ENCODE measurements at regions not wholly inside any gene's neighbourhood (a gene's known extent, or its start where the extent isn't known, plus 50 kb on each side); places are given as distances from the start of the nearest gene placed in this dataset.
A peak's percentile ranks its signal among the peaks of the same experiment; 100 is the strongest.

- Histone ChIP-seq H3K27ac (no peak overlapping the region), H3K36me3 (ENCODE audit: insufficient read depth, low read length) (no peaks in the 10 kb centered on the region), H3K9me3 (ENCODE audit: low read depth, low read length) (no peaks in the 10 kb centered on the region), H3K4me3 (no peak overlapping the region), H3K9ac (ENCODE audit: insufficient read length) (no peak overlapping the region)
- TF ChIP-seq FOXP2 (optimal IDR thresholded peaks at IDR 0.05; ENCODE audit: control extremely low read depth, extremely low read length, insufficient read depth): no peak
- no peak for TF ChIP-seq EZH2 (IDR thresholded peaks at IDR 0.05)
- TF ChIP-seq POLR2AphosphoS5 (IDR thresholded peaks at IDR 0.05; ENCODE audit: borderline replicate concordance, low read depth, low read length): no peak
- no peak for DNase-seq (ENCODE audit: low read depth, low spot score)
These were observed 96.4 kb downstream of the TMEM212 start for GRCh38 chr3:171939578-171939977.

DNA sequence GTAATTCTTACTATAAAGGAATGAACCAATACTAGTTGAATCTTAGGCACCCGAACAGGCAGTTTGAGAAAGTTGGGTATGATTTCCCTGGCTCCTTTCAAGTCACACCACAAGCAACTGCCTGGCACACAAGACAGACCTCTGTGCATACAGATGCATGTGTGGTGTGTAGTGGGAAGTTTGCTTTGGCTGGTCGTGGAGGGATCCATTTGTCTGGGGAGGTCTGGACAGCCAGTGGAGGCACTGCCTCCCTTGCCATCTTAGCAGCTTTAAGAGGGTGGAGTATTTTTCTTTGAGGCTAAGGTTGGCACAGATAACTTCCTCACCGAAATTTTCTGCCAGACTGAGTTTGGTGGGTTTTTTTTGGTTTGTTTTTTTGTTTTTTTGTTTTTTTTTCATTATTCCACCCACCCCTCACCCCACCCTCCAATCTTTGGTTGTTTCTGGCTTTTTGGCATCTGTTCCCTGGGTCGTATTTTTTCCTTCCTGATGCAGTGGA, 97.1 kb downstream of the TMEM212 start:
- no peak overlapping the region for H3K9ac ChIP-seq (ENCODE audit: insufficient read length)

GRCh38 chr3:171943262-171944117, 95.9 kb upstream of the FNDC3B start:
- no peak for DNase-seq (ENCODE audit: low read depth, low spot score)
- Histone ChIP-seq H3K4me3 (no peak overlapping the region), H3K36me3 (ENCODE audit: insufficient read depth, low read length) (no peaks in the 10 kb centered on the region), H3K27ac (no peak overlapping the region), H3K9ac (ENCODE audit: insufficient read length) (no peak overlapping the region), H3K9me3 (ENCODE audit: low read depth, low read length) (no peaks in the 10 kb centered on the region)
- no peak for TF ChIP-seq EZH2 (IDR thresholded peaks at IDR 0.05)
- no peak for TF ChIP-seq POLR2AphosphoS5 (IDR thresholded peaks at IDR 0.05; ENCODE audit: borderline replicate concordance, low read depth, low read length)
- no peak for TF ChIP-seq FOXP2 (optimal IDR thresholded peaks at IDR 0.05; ENCODE audit: control extremely low read depth, extremely low read length, insufficient read depth)

More for the DNA sequence above, 97.1 kb downstream of the TMEM212 start:
- Histone ChIP-seq H3K9me3 (ENCODE audit: low read depth, low read length) (no peaks in the 10 kb centered on the region), H3K4me3 (no peak overlapping the region), H3K27ac (no peak overlapping the region), H3K36me3 (ENCODE audit: insufficient read depth, low read length) (no peaks in the 10 kb centered on the region)
- TF ChIP-seq POLR2AphosphoS5 (IDR thresholded peaks at IDR 0.05; ENCODE audit: borderline replicate concordance, low read depth, low read length) (no peak), FOXP2 (optimal IDR thresholded peaks at IDR 0.05; ENCODE audit: control extremely low read depth, extremely low read length, insufficient read depth) (no peak)
- no peak for DNase-seq (ENCODE audit: low read depth, low spot score)

DNA sequence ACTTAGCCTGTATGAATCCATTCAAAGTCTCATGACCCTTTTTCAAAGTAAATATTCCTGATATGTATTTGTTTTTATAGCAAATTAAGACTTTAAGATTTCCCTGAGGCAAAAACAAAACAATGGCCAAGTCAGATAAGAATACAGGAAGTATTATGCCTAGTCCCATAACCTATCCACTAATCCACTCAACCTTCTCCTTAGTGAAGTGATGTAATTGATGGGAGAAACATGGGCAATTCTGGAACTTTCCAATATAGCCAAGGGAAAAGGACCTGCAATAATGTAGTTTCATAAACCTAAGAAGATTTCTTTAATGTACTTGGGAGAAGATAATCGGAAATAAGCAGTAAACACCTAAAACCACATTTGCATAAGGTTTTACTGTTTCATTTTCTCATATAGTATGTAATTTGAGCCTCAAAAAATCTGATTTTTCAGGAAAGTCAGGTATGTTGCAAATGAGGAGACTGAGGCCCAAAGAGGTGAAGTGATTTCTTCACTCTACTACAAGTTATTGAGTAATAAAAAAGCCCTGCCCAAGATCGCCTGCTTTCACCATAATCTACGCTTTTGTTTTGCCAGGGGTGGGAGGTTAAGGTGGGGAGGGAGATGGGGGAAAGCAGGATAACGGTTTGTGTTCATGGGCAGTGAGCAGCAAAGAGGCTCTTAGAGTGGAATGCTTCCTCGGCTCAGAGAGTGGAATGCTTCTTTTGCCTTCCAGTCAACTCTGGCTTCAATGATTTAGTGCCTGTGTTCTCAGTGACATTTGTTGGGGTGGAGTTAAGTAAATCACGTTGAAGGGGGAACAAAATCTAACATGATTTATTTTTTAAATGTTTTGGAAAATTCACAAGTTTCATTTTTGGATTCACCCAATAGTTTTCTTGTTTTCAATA, 95.0 kb upstream of the FNDC3B start:
- H3K9me3 ChIP-seq (ENCODE audit: low read depth, low read length): no peaks in the 10 kb centered on the region
- TF ChIP-seq EZH2 (IDR thresholded peaks at IDR 0.05): no peak
- no peak for TF ChIP-seq FOXP2 (optimal IDR thresholded peaks at IDR 0.05; ENCODE audit: control extremely low read depth, extremely low read length, insufficient read depth)
- no peak for TF ChIP-seq POLR2AphosphoS5 (IDR thresholded peaks at IDR 0.05; ENCODE audit: borderline replicate concordance, low read depth, low read length)
- H3K36me3 ChIP-seq (ENCODE audit: insufficient read depth, low read length): no peaks in the 10 kb centered on the region
- DNase-seq (ENCODE audit: low read depth, low spot score): no peak
- no peak overlapping the region for H3K9ac ChIP-seq (ENCODE audit: insufficient read length)
- H3K4me3 ChIP-seq: no peak overlapping the region
- no peak overlapping the region for H3K27ac ChIP-seq

GRCh38 chr3:171948674-171949073, 90.7 kb upstream of the FNDC3B start:
- no peak for DNase-seq (ENCODE audit: low read depth, low spot score)
- Histone ChIP-seq H3K9ac (ENCODE audit: insufficient read length) (no peak overlapping the region), H3K4me3 (no peak overlapping the region), H3K27ac (no peak overlapping the region), H3K9me3 (ENCODE audit: low read depth, low read length) (no peaks in the 10 kb centered on the region), H3K36me3 (ENCODE audit: insufficient read depth, low read length) (no peaks in the 10 kb centered on the region)
- no peak for TF ChIP-seq POLR2AphosphoS5 (IDR thresholded peaks at IDR 0.05; ENCODE audit: borderline replicate concordance, low read depth, low read length)
- TF ChIP-seq EZH2 (IDR thresholded peaks at IDR 0.05): no peak
- TF ChIP-seq FOXP2 (optimal IDR thresholded peaks at IDR 0.05; ENCODE audit: control extremely low read depth, extremely low read length, insufficient read depth): no peak

DNA sequence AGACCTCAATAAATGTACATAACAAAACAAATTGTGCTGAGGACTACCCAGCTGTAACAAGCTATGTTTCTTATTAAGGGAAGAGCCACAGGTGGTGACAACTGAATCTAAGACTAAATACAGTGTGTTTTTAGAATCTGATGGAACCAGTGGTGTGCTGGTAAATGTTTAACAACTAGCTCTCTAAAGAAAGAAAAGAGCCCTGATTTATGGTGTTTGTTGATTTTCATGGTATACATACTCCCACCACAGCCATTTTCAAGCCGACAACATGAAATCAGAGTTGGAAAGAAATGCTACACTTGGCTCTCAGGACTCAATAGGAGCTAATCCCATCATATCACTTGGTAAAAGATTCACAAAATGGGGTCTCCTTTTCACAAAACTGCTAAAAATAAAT, 89.8 kb upstream of the FNDC3B start:
- no peak overlapping the region for H3K9ac ChIP-seq (ENCODE audit: insufficient read length)
- TF ChIP-seq EZH2 (IDR thresholded peaks at IDR 0.05) (no peak), POLR2AphosphoS5 (IDR thresholded peaks at IDR 0.05; ENCODE audit: borderline replicate concordance, low read depth, low read length) (no peak), FOXP2 (optimal IDR thresholded peaks at IDR 0.05; ENCODE audit: control extremely low read depth, extremely low read length, insufficient read depth) (no peak)
- no peaks in the 10 kb centered on the region for H3K36me3 ChIP-seq (ENCODE audit: insufficient read depth, low read length)
- H3K27ac ChIP-seq: no peak overlapping the region
- no peaks in the 10 kb centered on the region for H3K9me3 ChIP-seq (ENCODE audit: low read depth, low read length)
- DNase-seq (ENCODE audit: low read depth, low spot score): no peak
- no peak overlapping the region for H3K4me3 ChIP-seq

DNA sequence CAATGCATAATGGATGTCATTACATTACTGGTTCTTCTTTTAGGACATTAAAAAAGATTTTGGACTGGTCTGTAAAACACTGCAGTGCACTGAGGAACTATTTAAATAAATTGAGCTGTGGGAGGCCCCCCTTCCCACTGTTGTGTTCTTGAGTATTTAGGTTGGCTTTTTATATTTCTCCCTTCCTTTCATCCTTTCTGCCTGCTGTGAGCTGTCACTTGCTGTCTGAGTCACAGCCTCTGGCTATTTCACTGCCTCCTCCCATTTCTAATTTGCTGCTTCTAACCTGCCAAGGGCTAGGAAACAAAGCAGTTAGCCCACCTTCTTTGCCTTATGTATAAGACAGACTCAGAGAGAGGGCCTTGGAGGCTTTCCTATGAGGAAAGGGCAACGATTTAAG, 89.0 kb upstream of the FNDC3B start:
- Histone ChIP-seq H3K27ac (no peak overlapping the region), H3K36me3 (ENCODE audit: insufficient read depth, low read length) (no peaks in the 10 kb centered on the region)
- peak; percentile 26 for DNase-seq (ENCODE audit: low read depth, low spot score)

GRCh38 chr3:171951597-171951996, 87.8 kb upstream of the FNDC3B start:
- TF ChIP-seq FOXP2 (optimal IDR thresholded peaks at IDR 0.05; ENCODE audit: control extremely low read depth, extremely low read length, insufficient read depth): no peak
- no peak for DNase-seq (ENCODE audit: low read depth, low spot score)
- no peaks in the 10 kb centered on the region for H3K9me3 ChIP-seq (ENCODE audit: low read depth, low read length)
- H3K4me3 ChIP-seq: no peak overlapping the region
- no peak overlapping the region for H3K9ac ChIP-seq (ENCODE audit: insufficient read length)
- no peaks in the 10 kb centered on the region for H3K36me3 ChIP-seq (ENCODE audit: insufficient read depth, low read length)
- no peak overlapping the region for H3K27ac ChIP-seq

More for the DNA sequence above, 89.0 kb upstream of the FNDC3B start:
- H3K9ac ChIP-seq (ENCODE audit: insufficient read length): no peak overlapping the region
- H3K4me3 ChIP-seq: no peak overlapping the region
- TF ChIP-seq EZH2 (IDR thresholded peaks at IDR 0.05): no peak
- TF ChIP-seq FOXP2 (optimal IDR thresholded peaks at IDR 0.05; ENCODE audit: control extremely low read depth, extremely low read length, insufficient read depth): no peak
- TF ChIP-seq POLR2AphosphoS5 (IDR thresholded peaks at IDR 0.05; ENCODE audit: borderline replicate concordance, low read depth, low read length): no peak
- H3K9me3 ChIP-seq (ENCODE audit: low read depth, low read length): no peaks in the 10 kb centered on the region
